K562 (cell line): ENCODE measurements at regions not wholly inside any gene's neighbourhood (a gene's known extent, or its start where the extent isn't known, plus 50 kb on each side); places are given as distances from the start of the nearest gene placed in this dataset.

Experiments used
- ATAC-seq: fragments of 200-7000 bp; cut with Tn5 transposase; 3 replicates; pipeline ENCODE4 v1.9.1; 2020; ENCODE audit warnings: moderate library complexity
- BruUV-seq: library from RNA; stranded (reverse); fragments of 400-500 nt; replicated peaks from 2 replicates; lab custom pipeline; 2021; lab: Mats Ljungman, UMichigan
- CTCF ChIA-PET: fragments of 300-600 bp; formaldehyde crosslinking; extraction: SDS; loops from one replicate; lab custom pipeline; 2021; ENCODE audit warnings: low intra/inter-chr PET ratio; lab: Yijun Ruan, JAX
- POLR2A ChIA-PET: fragments of 300-600, 350-650 bp; sonication (Branson Sonifier 250); formaldehyde crosslinking; extraction: SDS; loops from one replicate; lab custom pipeline; 2021; ENCODE audit warnings: antibody characterized with exemption, inconsistent platforms; lab: Yijun Ruan, JAX
- DNase-seq, 4 experiments: peaks; one replicate each; pipeline versions ENCODE4 v3.0.0 to v3.0.0-alpha.2; 2011 to 2018; ENCODE audit warnings: low spot score in 3 of 4, mixed read lengths in 3 of 4; ENCODE audit errors: extremely low read depth in 1 of 4
- FAIRE-seq: peaks from 2 replicates; lab custom pipeline; 2011; peaks lifted over from hg19 to GRCh38; lab: Jason Lieb, UNC
- H2AFZ ChIP-seq: 2 replicates; pipeline ENCODE4 v1.6.0; 2011; ENCODE audit warnings: low read depth, low read length, control low read depth, inconsistent platforms
- H3K27ac ChIP-seq: fragments of 200-600 bp; 3 replicates; pipeline ENCODE4 v1.8.0; 2011; ENCODE audit warnings: low read depth, mild to moderate bottlenecking, control low read depth, inconsistent platforms, low read length, moderate library complexity, mixed read lengths; ENCODE audit errors: extremely low read depth
- H3K27me3 ChIP-seq, 2 experiments: fragments of 300-600 bp in 1 of 2; 2 replicates in 1 of 2; 3 replicates in 1 of 2; pipeline versions ENCODE4 v1.6.0 to v1.8.0; 2011; ENCODE audit warnings: inconsistent platforms in 2 of 2, low read length in 2 of 2, mild to moderate bottlenecking in 1 of 2, mixed read lengths in 1 of 2, moderate library complexity in 1 of 2; ENCODE audit not compliant: control insufficient read depth in 2 of 2, insufficient read depth in 2 of 2
- H3K36me3 ChIP-seq: fragments of 300-600 bp; 3 replicates; pipeline ENCODE4 v1.8.0; 2011; ENCODE audit warnings: mild to moderate bottlenecking, low read length, inconsistent platforms; ENCODE audit not compliant: control insufficient read depth, insufficient read depth
- H3K4me1 ChIP-seq, 2 experiments: fragments of 200-600 bp in 1 of 2; replicated peaks in 1 of 2; 2 replicates in 1 of 2; 3 replicates in 1 of 2; pipeline versions ENCODE4 v1.5.1 to v1.8.0; 2011; ENCODE audit warnings: inconsistent platforms in 2 of 2, low read length in 2 of 2, mild to moderate bottlenecking in 1 of 2, mixed read lengths in 1 of 2, moderate library complexity in 1 of 2; ENCODE audit not compliant: control insufficient read depth in 2 of 2, insufficient read depth in 2 of 2
- H3K4me2 ChIP-seq: 2 replicates; pipeline ENCODE4 v1.6.1; 2011; ENCODE audit warnings: low read length, control low read depth, inconsistent platforms, mixed read lengths; ENCODE audit not compliant: insufficient read depth
- H3K4me3 ChIP-seq: fragments of 200-600 bp; sonication (generic), shearing (Covaris generic); 2 replicates; pipeline ENCODE4 v1.5.1; 2016; ENCODE audit warnings: control low read depth, inconsistent platforms
- H3K79me2 ChIP-seq: fragments of 200-600 bp; 3 replicates; pipeline ENCODE4 v1.8.0; 2011; ENCODE audit warnings: low read length, inconsistent platforms; ENCODE audit not compliant: control insufficient read depth, insufficient read depth
- H3K9ac ChIP-seq, 2 experiments: 2 replicates each; pipeline versions ENCODE4 v1.6.0 to v1.6.1; 2011; ENCODE audit warnings: low read depth in 2 of 2, low read length in 2 of 2, control low read depth in 1 of 2, inconsistent platforms in 1 of 2, mild to moderate bottlenecking in 1 of 2, mixed read lengths in 1 of 2; ENCODE audit not compliant: insufficient read depth in 1 of 2
- H3K9me1 ChIP-seq: one replicate; pipeline ENCODE4 v1.6.0; 2011; ENCODE audit warnings: inconsistent platforms, mild to moderate bottlenecking, low read length, moderate library complexity; ENCODE audit not compliant: control insufficient read depth, insufficient read depth
- H3K9me3 ChIP-seq: replicated peaks from 2 replicates; pipeline ENCODE4 v1.5.1; 2011; ENCODE audit warnings: low read depth, low read length, inconsistent platforms; ENCODE audit not compliant: control insufficient read depth, insufficient read depth
- H4K20me1 ChIP-seq: replicated peaks from 2 replicates; pipeline ENCODE4 v1.6.1; 2011; ENCODE audit warnings: low read length, inconsistent platforms, mixed read lengths; ENCODE audit not compliant: control insufficient read depth, insufficient read depth
- BACH1 ChIP-seq: fragments of 200-800 bp; sonication (Bioruptor generic); IDR thresholded peaks from 2 replicates; pipeline ENCODE4 v1.6.1; 2016; ENCODE audit warnings: missing genetic modification characterization, missing compliant biosample characterization
- BRCA1 ChIP-seq, 2 experiments: fragments of 450-650 bp in 1 of 2; sonication (generic) in 1 of 2; formaldehyde crosslinking in 1 of 2; IDR thresholded peaks; 2 replicates each; pipeline versions ENCODE4 v1.5.0 to v1.6.1; 2017 to 2020; ENCODE audit warnings: mild to moderate bottlenecking in 1 of 2, missing genetic modification reagents in 1 of 2
- CEBPB ChIP-seq: fragments of 450-650 bp; IDR thresholded peaks from 2 replicates; pipeline ENCODE4 v1.6.1; 2016; ENCODE audit warnings: missing genetic modification characterization, missing compliant biosample characterization
- CEBPG ChIP-seq, 3 experiments: fragments of 200-800 bp in 1 of 3; sonication (Bioruptor generic) in 1 of 3; sonication (generic) in 1 of 3; formaldehyde crosslinking in 1 of 3; IDR thresholded peaks in 2 of 3; conservative IDR thresholded peaks in 1 of 3; 2 replicates each; pipeline versions ENCODE4 v1.6.1 to v1.8.0; 2016 to 2022; ENCODE audit warnings: missing compliant biosample characterization in 2 of 3, missing genetic modification characterization in 2 of 3, mild to moderate bottlenecking in 1 of 3, missing genetic modification reagents in 1 of 3
- CREB1 ChIP-seq, 2 experiments: sonication (generic) in 1 of 2; formaldehyde crosslinking in 1 of 2; IDR thresholded peaks; 2 replicates each; pipeline versions ENCODE4 v1.6.1 to v1.8.0; 2012 to 2022; ENCODE audit warnings: inconsistent platforms in 1 of 2, mild to moderate bottlenecking in 1 of 2, missing genetic modification reagents in 1 of 2, moderate library complexity in 1 of 2
- CREBBP ChIP-seq: IDR thresholded peaks from one replicate; pipeline ENCODE4 v1.6.1; 2012; ENCODE audit warnings: low read depth, mild to moderate bottlenecking, control low read depth, inconsistent platforms, low read length
- FOSL1 ChIP-seq: fragments of 200-800 bp; sonication (Bioruptor generic); conservative IDR thresholded peaks from 2 replicates; pipeline ENCODE4 v1.6.1; 2016; ENCODE audit warnings: missing genetic modification characterization, missing compliant biosample characterization
- HLTF ChIP-seq: fragments of 450-650 bp; IDR thresholded peaks from 2 replicates; pipeline ENCODE4 v1.6.1; 2016
- HNRNPH1 ChIP-seq: fragments of 200-400 bp; formaldehyde crosslinking; optimal IDR thresholded peaks from 2 replicates; pipeline ENCODE3; 2017; ENCODE audit warnings: low read depth, mild to moderate bottlenecking, low read length, moderate library complexity
- NR2C2 ChIP-seq, 2 experiments: fragments of 200-800 bp in 1 of 2; sonication (Bioruptor generic) in 1 of 2; sonication (generic) in 1 of 2; formaldehyde crosslinking in 1 of 2; IDR thresholded peaks; 2 replicates each; pipeline versions ENCODE4 v1.6.1 to v1.8.0; 2016 to 2022; ENCODE audit warnings: mild to moderate bottlenecking in 1 of 2, missing compliant biosample characterization in 1 of 2, missing genetic modification characterization in 1 of 2, missing genetic modification reagents in 1 of 2
- POLR2A ChIP-seq: fragments of 450-650 bp; conservative IDR thresholded peaks from 2 replicates; pipeline ENCODE4 v1.6.1; 2016
- ZNF766 ChIP-seq: fragments of 200-800 bp; sonication (Bioruptor generic); conservative IDR thresholded peaks from 2 replicates; pipeline ENCODE4 v1.6.1; 2016; ENCODE audit warnings: missing genetic modification characterization, missing compliant biosample characterization
- WGBS: fragments of 100-300 bp; shearing (Covaris generic); methylation state at CpG from one replicate; pipeline ENCODE4 v1.1.6; 2016; ENCODE audit warnings: low coverage, mixed read lengths; ENCODE audit not compliant: insufficient coverage; ENCODE audit errors: missing lambda C conversion rate; 5-methylcytosine and 5-hydroxymethylcytosine counted together
- in situ Hi-C: fragments of 300-500 bp; cut with MboI; formaldehyde crosslinking; loops from 4 replicates; pipeline ENCODE4 v1.15.0; 2018; ENCODE audit warnings: inconsistent platforms, mixed read lengths
- intact Hi-C: fragments of 100-400 bp; cut with micrococcal nuclease; formaldehyde crosslinking; loops from 2 replicates; pipeline ENCODE4 v1.14.2; 2022
- TF ChIP-seq, protein P1 (sequence below): fragments of 200-800 bp; sonication (Bioruptor generic); IDR thresholded peaks from 2 replicates; pipeline ENCODE4 v1.6.1; 2017; ENCODE audit warnings: missing genetic modification characterization, missing compliant biosample characterization
- TF ChIP-seq, protein P2 (sequence below), 2 experiments: fragments of 450-650 bp in 1 of 2; sonication (generic) in 1 of 2; formaldehyde crosslinking in 1 of 2; IDR thresholded peaks in 1 of 2; conservative IDR thresholded peaks in 1 of 2; 2 replicates each; pipeline versions ENCODE4 v1.6.1 to v1.8.1; 2016 to 2023; ENCODE audit warnings: mild to moderate bottlenecking in 2 of 2, moderate library complexity in 2 of 2, inconsistent platforms in 1 of 2, missing genetic modification reagents in 1 of 2
- TF ChIP-seq, protein P3 (sequence below): sonication (generic); formaldehyde crosslinking; IDR thresholded peaks from 2 replicates; pipeline ENCODE4 v1.8.0; 2022; ENCODE audit warnings: missing genetic modification reagents, mild to moderate bottlenecking, moderate library complexity, borderline replicate concordance
- TF ChIP-seq, protein P4 (sequence below): fragments of 450-650 bp; IDR thresholded peaks from 2 replicates; pipeline ENCODE4 v1.6.1; 2016

DNA sequence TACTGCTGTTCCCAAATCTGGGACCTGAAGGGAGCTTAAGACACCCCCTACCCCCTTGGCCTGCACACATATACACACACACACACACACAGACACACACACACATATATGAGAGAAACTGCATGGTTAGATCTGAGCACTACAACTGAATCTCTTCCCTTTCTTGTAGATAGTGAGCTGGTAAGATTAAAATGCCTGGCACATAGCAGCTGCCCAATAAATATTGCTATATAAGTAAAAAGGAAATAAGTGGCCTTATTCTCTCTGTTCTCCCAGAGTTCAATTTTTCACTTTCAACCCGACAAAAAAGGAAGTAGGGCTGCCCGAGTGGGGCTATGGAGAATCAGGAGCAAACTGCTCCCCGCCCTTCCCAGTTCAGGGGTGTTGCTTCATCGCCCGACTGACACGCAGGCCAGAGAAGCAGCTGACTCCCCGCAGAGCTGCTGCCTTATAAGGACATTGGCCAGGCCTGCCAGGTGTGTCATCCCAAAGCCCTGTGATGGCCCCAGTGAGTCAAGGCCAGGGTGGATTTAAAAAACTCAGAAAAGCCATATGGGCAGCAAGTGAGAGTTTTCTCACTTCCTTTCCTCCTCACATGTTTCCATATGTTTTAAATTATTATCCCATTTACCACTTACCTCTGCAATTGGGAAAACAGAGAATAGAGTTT is 106.5 kb upstream of the SLC44A3 start:
- H4K20me1 ChIP-seq = no peaks in the 10 kb centered on the region
- ChIA-PET POLR2A (no interaction called here), CTCF (no interaction called here)
- peak in 1 of 4 experiments; percentile 16 for DNase-seq
- no peaks in the 10 kb centered on the region for H3K9me3 ChIP-seq
- H3K4me2 ChIP-seq = no peak overlapping the region
- FAIRE-seq = no peak
- no peaks in the 10 kb centered on the region for H3K36me3 ChIP-seq
- H3K4me1 ChIP-seq = no peaks in the 10 kb centered on the region
- no TSS peak for BruUV-seq
- in situ Hi-C loops = no loop called here
- no peak overlapping the region for H3K9ac ChIP-seq
- H3K79me2 ChIP-seq = no peaks in the 10 kb centered on the region
- H3K27me3 ChIP-seq = peaks cover 6 to 41% of the 10 kb centered on the region in 2 experiments; a peak in 4 of 5 replicates
- no peak overlapping the region for H3K27ac ChIP-seq
- no peak overlapping the region for H2AFZ ChIP-seq
- 0% methylated on average over 5 of the region's 7 CpGs for WGBS
- H3K4me3 ChIP-seq = no peak overlapping the region
- H3K9me1 ChIP-seq = no peaks in the 10 kb centered on the region
- intact Hi-C loops = no loop called here
- ATAC-seq = peak; percentile 79
- TF ChIP-seq, protein P1, sequence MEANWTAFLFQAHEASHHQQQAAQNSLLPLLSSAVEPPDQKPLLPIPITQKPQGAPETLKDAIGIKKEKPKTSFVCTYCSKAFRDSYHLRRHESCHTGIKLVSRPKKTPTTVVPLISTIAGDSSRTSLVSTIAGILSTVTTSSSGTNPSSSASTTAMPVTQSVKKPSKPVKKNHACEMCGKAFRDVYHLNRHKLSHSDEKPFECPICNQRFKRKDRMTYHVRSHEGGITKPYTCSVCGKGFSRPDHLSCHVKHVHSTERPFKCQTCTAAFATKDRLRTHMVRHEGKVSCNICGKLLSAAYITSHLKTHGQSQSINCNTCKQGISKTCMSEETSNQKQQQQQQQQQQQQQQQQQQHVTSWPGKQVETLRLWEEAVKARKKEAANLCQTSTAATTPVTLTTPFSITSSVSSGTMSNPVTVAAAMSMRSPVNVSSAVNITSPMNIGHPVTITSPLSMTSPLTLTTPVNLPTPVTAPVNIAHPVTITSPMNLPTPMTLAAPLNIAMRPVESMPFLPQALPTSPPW = peak; percentile 51; the same call in 1 of the 2 replicates
- TF ChIP-seq HNRNPH1 = no peak
- TF ChIP-seq CREBBP = no peak
- peak; percentile 40; the same call in 1 of the 2 replicates for TF ChIP-seq ZNF766 (CRISPR knock-in tag)
- TF ChIP-seq, protein P2, sequence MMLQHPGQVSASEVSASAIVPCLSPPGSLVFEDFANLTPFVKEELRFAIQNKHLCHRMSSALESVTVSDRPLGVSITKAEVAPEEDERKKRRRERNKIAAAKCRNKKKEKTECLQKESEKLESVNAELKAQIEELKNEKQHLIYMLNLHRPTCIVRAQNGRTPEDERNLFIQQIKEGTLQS (IDR thresholded peaks at IDR 0.05) = peak; percentile 48; the same call in 1 of the 2 replicates
- TF ChIP-seq, protein P2 (CRISPR knock-in tag; conservative IDR thresholded peaks at IDR 0.05) = no peak
- no peak for TF ChIP-seq POLR2A
- TF ChIP-seq NR2C2 (CRISPR knock-in tag; IDR thresholded peaks at IDR 0.05) = no peak
- TF ChIP-seq NR2C2 (tag; IDR thresholded peaks at IDR 0.05) = peak; percentile 55; the same call in 1 of the 2 replicates
- peak; percentile 92 for TF ChIP-seq FOSL1 (tag)
- peak; percentile 75 for TF ChIP-seq CEBPG (CRISPR knock-in tag; IDR thresholded peaks at IDR 0.05)
- peak; percentile 93 to 98 for TF ChIP-seq CEBPG (tag; conservative IDR thresholded peaks at IDR 0.05 in 1 of 2, IDR thresholded peaks at IDR 0.05 in 1 of 2)
- TF ChIP-seq CREB1 (IDR thresholded peaks at IDR 0.05) = no peak
- no peak for TF ChIP-seq CREB1 (CRISPR knock-in tag; IDR thresholded peaks at IDR 0.05)
- no peak for TF ChIP-seq HLTF
- TF ChIP-seq, protein P3, sequence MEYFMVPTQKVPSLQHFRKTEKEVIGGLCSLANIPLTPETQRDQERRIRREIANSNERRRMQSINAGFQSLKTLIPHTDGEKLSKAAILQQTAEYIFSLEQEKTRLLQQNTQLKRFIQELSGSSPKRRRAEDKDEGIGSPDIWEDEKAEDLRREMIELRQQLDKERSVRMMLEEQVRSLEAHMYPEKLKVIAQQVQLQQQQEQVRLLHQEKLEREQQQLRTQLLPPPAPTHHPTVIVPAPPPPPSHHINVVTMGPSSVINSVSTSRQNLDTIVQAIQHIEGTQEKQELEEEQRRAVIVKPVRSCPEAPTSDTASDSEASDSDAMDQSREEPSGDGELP = peak; percentile 52; the same call in 1 of the 2 replicates
- TF ChIP-seq BRCA1 (IDR thresholded peaks at IDR 0.05) = no peak
- TF ChIP-seq BRCA1 (CRISPR knock-in tag; IDR thresholded peaks at IDR 0.05) = no peak
- TF ChIP-seq, protein P4, sequence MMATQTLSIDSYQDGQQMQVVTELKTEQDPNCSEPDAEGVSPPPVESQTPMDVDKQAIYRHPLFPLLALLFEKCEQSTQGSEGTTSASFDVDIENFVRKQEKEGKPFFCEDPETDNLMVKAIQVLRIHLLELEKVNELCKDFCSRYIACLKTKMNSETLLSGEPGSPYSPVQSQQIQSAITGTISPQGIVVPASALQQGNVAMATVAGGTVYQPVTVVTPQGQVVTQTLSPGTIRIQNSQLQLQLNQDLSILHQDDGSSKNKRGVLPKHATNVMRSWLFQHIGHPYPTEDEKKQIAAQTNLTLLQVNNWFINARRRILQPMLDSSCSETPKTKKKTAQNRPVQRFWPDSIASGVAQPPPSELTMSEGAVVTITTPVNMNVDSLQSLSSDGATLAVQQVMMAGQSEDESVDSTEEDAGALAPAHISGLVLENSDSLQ = 0 out of 2 replicates have a peak, but pooled peaks have one; percentile 19
- peak; percentile 52; the same call in 1 of the 2 replicates for TF ChIP-seq BACH1 (tag)
- peak; percentile 95 for TF ChIP-seq CEBPB (tag)
